Middle frontal gyrus (tissue), 1 donor: ENCODE measurements at regions not wholly inside any gene's neighbourhood (a gene's known extent, or its start where the extent isn't known, plus 50 kb on each side); places are given as distances from the start of the nearest gene placed in this dataset.

ENCODE experiments used
- DNase-seq: peaks from one replicate; pipeline ENCODE4 v3.0.0-alpha.2; 2015; ENCODE audit warnings: low spot score; ENCODE audit errors: extremely low spot score

DNA sequence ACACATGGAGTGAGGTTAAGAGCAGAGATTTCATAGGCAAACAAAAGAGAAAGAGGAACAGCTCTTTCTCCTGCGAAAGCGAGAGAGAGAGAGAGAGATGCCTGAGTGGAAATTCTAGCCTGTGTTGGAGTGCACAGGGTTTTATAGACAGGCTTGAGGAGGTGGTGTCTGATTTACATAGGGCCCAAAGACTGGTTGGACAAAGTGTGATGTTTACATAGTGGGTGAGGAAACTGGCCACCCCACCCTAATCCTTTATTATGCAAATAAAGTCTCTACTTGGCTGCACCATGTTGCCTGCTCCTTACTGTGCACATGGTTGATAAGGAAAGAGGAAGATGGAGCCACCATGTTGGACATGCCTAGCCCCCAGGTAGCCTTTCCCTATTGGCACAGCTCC, 967.8 kb upstream of the SORCS1 start:
- DNase-seq, result no peak

DNA sequence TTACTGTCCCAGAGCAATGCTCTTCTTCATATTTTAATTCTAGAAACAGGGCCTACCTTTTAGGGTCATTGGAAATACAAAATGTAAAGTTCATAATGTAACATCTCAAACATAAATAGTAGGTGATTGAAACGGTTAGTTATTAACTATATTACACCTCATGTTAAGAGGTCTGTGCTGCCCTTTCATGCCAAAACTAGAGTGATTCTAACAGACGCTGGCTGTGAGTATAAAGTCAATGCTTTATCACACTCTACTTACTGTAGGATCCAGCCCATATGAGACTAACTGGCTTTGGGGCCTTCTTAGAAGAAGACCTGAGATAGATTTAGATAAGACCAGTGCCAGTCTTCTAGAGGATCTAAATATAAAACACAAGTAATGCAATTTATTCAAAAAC, 966.1 kb upstream of the SORCS1 start:
- no peak for DNase-seq

- DNase-seq, result no peak
Measured at GRCh38 chr10:108112218-108112617, 947.7 kb upstream of the SORCS1 start.

GRCh38 chr10:108104551-108105156, 940.1 kb upstream of the SORCS1 start:
- DNase-seq, result no peak

DNA sequence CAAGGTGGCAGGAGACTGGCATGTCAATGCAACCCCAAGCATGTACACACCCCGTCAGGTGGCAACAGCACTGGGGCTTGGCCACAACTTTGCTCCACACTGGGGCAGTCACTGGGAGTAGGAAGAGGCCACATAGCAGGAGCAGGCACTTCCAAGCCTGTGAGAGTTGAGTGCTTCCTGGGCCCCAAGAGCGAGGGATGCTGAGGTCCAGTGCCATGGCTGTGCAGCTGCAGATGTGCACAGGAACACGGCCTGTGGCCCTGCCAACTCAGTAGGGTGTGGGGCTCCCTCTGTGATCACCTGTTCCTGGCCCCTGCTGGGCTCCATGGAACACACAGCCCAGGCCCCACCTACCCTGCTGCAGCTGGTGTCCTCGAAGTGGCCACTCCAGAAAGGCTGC, 932.8 kb upstream of the SORCS1 start:
- DNase-seq, result no peak

- DNase-seq, result no peak
Measured at GRCh38 chr10:108095932-108096925, 931.7 kb upstream of the SORCS1 start.

- no peak for DNase-seq
Measured at GRCh38 chr10:108090476-108091215, 926.1 kb upstream of the SORCS1 start.

- DNase-seq, result no peak
Measured at GRCh38 chr10:108086502-108086901, 922.0 kb upstream of the SORCS1 start.

- no peak for DNase-seq
Measured at GRCh38 chr10:108082596-108082995, 918.1 kb upstream of the SORCS1 start.

DNA sequence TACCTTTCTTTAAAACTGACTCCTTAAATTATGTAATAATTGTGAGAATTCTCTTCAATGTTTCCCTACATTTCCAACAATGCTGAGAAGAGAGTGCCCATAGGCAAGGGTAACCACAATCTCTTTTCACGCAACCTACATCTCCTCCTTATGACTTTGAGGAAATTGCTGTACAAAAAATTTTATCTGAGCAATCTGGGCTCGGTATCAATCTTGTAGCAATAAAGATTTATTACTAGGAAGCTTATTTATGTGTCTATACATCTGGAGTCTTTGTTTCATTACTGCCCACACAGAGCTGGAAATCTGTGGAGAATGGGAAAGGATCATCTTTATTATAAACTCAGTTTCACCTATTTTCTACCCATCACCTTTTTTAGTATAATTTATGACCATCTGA, 913.8 kb upstream of the SORCS1 start:
- no peak for DNase-seq

- DNase-seq, result no peak
Measured at GRCh38 chr10:108072466-108072865, 908.0 kb upstream of the SORCS1 start.

- DNase-seq, result no peak
Measured at GRCh38 chr10:108070789-108071188, 906.3 kb upstream of the SORCS1 start.

GRCh38 chr10:108069096-108069495, 904.6 kb upstream of the SORCS1 start:
- DNase-seq, result no peak

DNA sequence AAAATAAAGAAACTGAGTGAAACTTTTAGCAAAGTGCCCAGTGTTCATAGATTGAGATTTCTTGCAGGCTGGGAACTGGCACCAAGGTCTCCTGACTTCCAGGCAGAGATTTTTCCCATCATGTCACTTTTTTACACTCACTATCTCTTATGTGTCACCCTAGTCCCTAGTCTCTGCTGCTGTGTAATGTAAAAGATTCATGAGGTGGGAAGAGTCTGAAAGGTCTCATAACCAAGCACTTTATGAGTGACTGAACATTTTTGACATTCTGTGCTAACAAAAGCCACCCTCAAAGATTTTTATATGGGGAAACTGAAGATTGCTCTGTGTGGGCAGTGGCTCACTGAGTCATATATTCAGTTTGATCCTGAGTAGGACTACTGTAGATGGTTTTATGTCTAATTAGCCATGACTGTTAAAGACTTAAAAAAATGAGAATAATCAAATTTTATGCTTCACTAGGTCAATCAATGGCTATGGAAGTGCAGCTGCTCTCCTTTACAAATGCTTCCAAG, 900.3 kb upstream of the SORCS1 start:
- no peak for DNase-seq

GRCh38 chr10:108060246-108060645, 895.7 kb upstream of the SORCS1 start:
- no peak for DNase-seq

- DNase-seq, result no peak
Measured at GRCh38 chr10:108055506-108055905, 891.0 kb upstream of the SORCS1 start.

DNA sequence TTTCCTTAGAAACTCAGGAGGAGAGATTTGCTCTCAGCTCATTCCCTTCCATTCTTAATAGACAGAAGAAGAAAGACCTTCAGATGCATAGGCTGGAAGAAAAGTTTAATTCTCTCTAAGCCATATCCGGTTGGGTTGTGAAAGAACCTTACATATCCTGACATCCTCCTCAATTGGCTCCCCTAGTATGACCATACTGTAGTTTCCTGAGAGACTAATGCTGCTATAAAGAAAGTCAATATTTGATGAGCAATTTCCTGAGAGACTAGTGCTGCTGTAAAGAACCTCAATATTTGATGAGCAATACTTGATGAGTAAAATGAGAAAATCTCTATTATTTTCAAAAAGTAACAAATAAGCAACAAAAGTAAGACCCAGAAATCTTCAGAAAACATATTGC, 888.5 kb upstream of the SORCS1 start:
- DNase-seq, result no peak

GRCh38 chr10:108051218-108051617, 886.7 kb upstream of the SORCS1 start:
- no peak for DNase-seq

GRCh38 chr10:108050626-108051025, 886.1 kb upstream of the SORCS1 start:
- no peak for DNase-seq

DNA sequence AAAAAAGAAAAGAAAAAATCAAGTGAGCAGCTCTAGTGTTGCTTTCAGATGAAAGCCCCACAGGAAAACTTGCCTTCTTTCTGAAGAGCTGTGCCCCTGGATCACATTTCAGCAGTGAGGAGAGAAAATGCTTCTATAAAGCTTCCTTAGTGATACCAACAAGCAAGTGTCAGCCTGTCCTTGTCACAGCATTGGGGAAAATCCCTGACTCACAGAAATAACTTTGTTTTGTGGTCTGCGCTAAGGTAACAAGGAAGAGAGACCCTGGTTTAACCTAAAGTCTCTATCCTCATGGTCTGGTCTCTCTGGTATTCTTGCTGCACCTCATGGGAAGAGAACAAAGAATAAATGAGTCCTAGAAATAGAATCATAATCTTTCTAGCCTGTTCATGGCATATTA, 885.2 kb upstream of the SORCS1 start:
- no peak for DNase-seq

GRCh38 chr10:108048898-108049297, 884.4 kb upstream of the SORCS1 start:
- DNase-seq, result no peak
